HEK293 (cell line): ENCODE measurements at regions not wholly inside any gene's neighbourhood (a gene's known extent, or its start where the extent isn't known, plus 50 kb on each side); places are given as distances from the start of the nearest gene placed in this dataset.

Experiments
- CTCF ChIP-seq: fragments of 450-650 bp; formaldehyde crosslinking; IDR thresholded peaks from 2 replicates; pipeline ENCODE4 v1.5.1; 2016; ENCODE audit warnings: missing biosample characterization, missing genetic modification characterization
- KLF17 ChIP-seq: fragments of 450-650 bp; formaldehyde crosslinking; IDR thresholded peaks from 2 replicates; pipeline ENCODE4 v1.5.1; 2016; ENCODE audit warnings: missing biosample characterization, missing genetic modification characterization
- PATZ1 ChIP-seq: fragments of 450-650 bp; formaldehyde crosslinking; IDR thresholded peaks from 2 replicates; pipeline ENCODE4 v1.5.1; 2016; ENCODE audit warnings: missing biosample characterization, missing genetic modification characterization
- REST ChIP-seq: fragments of 450-650 bp; formaldehyde crosslinking; IDR thresholded peaks from 2 replicates; pipeline ENCODE4 v1.5.1; 2016; ENCODE audit warnings: missing biosample characterization, missing genetic modification characterization
- ZNF138 ChIP-seq: fragments of 450-650 bp; formaldehyde crosslinking; IDR thresholded peaks from 2 replicates; pipeline ENCODE4 v1.5.1; 2016; ENCODE audit warnings: missing biosample characterization, missing genetic modification characterization, borderline replicate concordance
- ZNF521 ChIP-seq: fragments of 450-650 bp; formaldehyde crosslinking; IDR thresholded peaks from 2 replicates; pipeline ENCODE4 v1.5.1; 2017; ENCODE audit warnings: missing biosample characterization, mild to moderate bottlenecking, missing genetic modification characterization
- ZNF600 ChIP-seq: fragments of 450-650 bp; formaldehyde crosslinking; IDR thresholded peaks from 2 replicates; pipeline ENCODE4 v1.5.1; 2016; ENCODE audit warnings: missing biosample characterization, missing genetic modification characterization
- ZNF701 ChIP-seq: fragments of 450-650 bp; formaldehyde crosslinking; IDR thresholded peaks from 2 replicates; pipeline ENCODE4 v1.5.1; 2016; ENCODE audit warnings: missing biosample characterization, missing genetic modification characterization
- ZNF785 ChIP-seq: fragments of 450-650 bp; formaldehyde crosslinking; IDR thresholded peaks from 2 replicates; pipeline ENCODE4 v1.5.1; 2016; ENCODE audit warnings: missing biosample characterization, missing genetic modification characterization

GRCh38 chr12:54700849-54701248, 52.7 kb upstream of the DCD start:
- no peak for TF ChIP-seq CTCF
- TF ChIP-seq ZNF600, result no peak
- no peak for TF ChIP-seq KLF17
- TF ChIP-seq ZNF138, result no peak
- no peak for TF ChIP-seq PATZ1
- no peak for TF ChIP-seq ZNF521 (tag by site-specific recombination)
- no peak for TF ChIP-seq REST
- no peak for TF ChIP-seq ZNF785 (tag by site-specific recombination)
- TF ChIP-seq ZNF701 (tag by site-specific recombination), result no peak
